Neural progenitor cell (in vitro differentiated cells): ENCODE measurements at regions not wholly inside any gene's neighbourhood (a gene's known extent, or its start where the extent isn't known, plus 50 kb on each side); places are given as distances from the start of the nearest gene placed in this dataset.

Experiments
- CTCF ChIP-seq: fragments of 200-600 bp; sonication (generic); IDR thresholded peaks from 2 replicates; pipeline ENCODE4 v1.5.1; 2017; ENCODE audit warnings: antibody characterized with exemption, mild to moderate bottlenecking
- EZH2 ChIP-seq: fragments of 200-600 bp; sonication (generic); IDR thresholded peaks from 2 replicates; pipeline ENCODE4 v1.6.1; 2017; ENCODE audit warnings: antibody characterized with exemption, mild to moderate bottlenecking, moderate library complexity
- EZH2phosphoT487 ChIP-seq: fragments of 200-600 bp; sonication (generic); IDR thresholded peaks from 2 replicates; pipeline ENCODE4 v1.6.1; 2017; ENCODE audit warnings: antibody characterized with exemption

- TF ChIP-seq CTCF = no peak
- no peak for TF ChIP-seq EZH2
- no peak for TF ChIP-seq EZH2phosphoT487
Observed at GRCh38 chr5:145543968-145544367, 291.2 kb downstream of the PRELID2 start.
